ENCODE measurements at regions not wholly inside any gene's neighbourhood (a gene's known extent, or its start where the extent isn't known, plus 50 kb on each side); places are given as distances from the start of the nearest gene placed in this dataset.
"Not testable (repeated sequence)": the region's sequence is repeated elsewhere in the genome, so short reads cannot be mapped to it uniquely, and the experiment has no call there.

- Histone ChIP-seq H3K27ac (ENCODE audit: insufficient read depth in 1 of 2, low read depth in 1 of 2, low read length in 2 of 2, poor library complexity in 1 of 2, severe bottlenecking in 2 of 2) (no peak overlapping the region), H3K27me3 (replicated peaks in 2 of 5; ENCODE audit: control insufficient read depth in 4 of 5, insufficient read depth in 5 of 5, low read length in 4 of 5) (no peaks in the 10 kb centered on the region), H3K9me3 (ENCODE audit: control extremely low read depth in 1 of 5, control insufficient read depth in 4 of 5, insufficient read depth in 2 of 5, low read depth in 1 of 5, low read length in 4 of 5) (no peaks in the 10 kb centered on the region), H3K4me3 (ENCODE audit: control insufficient read depth in 1 of 7, extremely low read depth in 1 of 7, insufficient read depth in 4 of 7, low read depth in 2 of 7, low read length in 6 of 7) (no peak overlapping the region), H3K36me3 (ENCODE audit: control insufficient read depth in 4 of 4, insufficient read depth in 4 of 4, low read length in 3 of 4) (no peaks in the 10 kb centered on the region), H3K4me1 (ENCODE audit: control extremely low read depth in 1 of 4, control insufficient read depth in 4 of 4, insufficient read depth in 4 of 4, low read length in 3 of 4) (no peaks in the 10 kb centered on the region)
- 100% methylated on average over 1 of the region's 5 CpGs for WGBS (ENCODE audit: insufficient coverage)
- DNase-seq: no peak
- ChIA-PET POLR2A (no interaction called here), CTCF (no interaction called here)
Observed at GRCh38 chr6:68024570-68025269, 610.4 kb upstream of the ADGRB3 start.

- POLR2A ChIA-PET; H3K27me3 ChIP-seq (replicated peaks in 2 of 5; ENCODE audit: control insufficient read depth in 4 of 5, insufficient read depth in 5 of 5, low read length in 4 of 5); H3K27ac ChIP-seq (ENCODE audit: insufficient read depth in 1 of 2, low read depth in 1 of 2, low read length in 2 of 2, poor library complexity in 1 of 2, severe bottlenecking in 2 of 2); H3K36me3 ChIP-seq (ENCODE audit: control insufficient read depth in 4 of 4, insufficient read depth in 4 of 4, low read length in 3 of 4); H3K9me3 ChIP-seq (ENCODE audit: control extremely low read depth in 1 of 5, control insufficient read depth in 4 of 5, insufficient read depth in 2 of 5, low read depth in 1 of 5, low read length in 4 of 5); DNase-seq; H3K4me1 ChIP-seq (ENCODE audit: control extremely low read depth in 1 of 4, control insufficient read depth in 4 of 4, insufficient read depth in 4 of 4, low read length in 3 of 4); H3K4me3 ChIP-seq (ENCODE audit: control insufficient read depth in 1 of 7, extremely low read depth in 1 of 7, insufficient read depth in 4 of 7, low read depth in 2 of 7, low read length in 6 of 7); CTCF ChIA-PET: not testable (repeated sequence)
- WGBS (ENCODE audit: insufficient coverage): no CpG with 5 or more reads among the region's 1 CpG
Observed at GRCh38 chr6:68022968-68023367, 612.1 kb upstream of the ADGRB3 start.

GRCh38 chr6:68013780-68014515 is 621.1 kb upstream of the ADGRB3 start:
- ChIA-PET CTCF (no interaction called here), POLR2A (no interaction called here)
- Histone ChIP-seq H3K27me3 (replicated peaks in 2 of 5; ENCODE audit: control insufficient read depth in 4 of 5, insufficient read depth in 5 of 5, low read length in 4 of 5) (no peaks in the 10 kb centered on the region), H3K36me3 (ENCODE audit: control insufficient read depth in 4 of 4, insufficient read depth in 4 of 4, low read length in 3 of 4) (no peaks in the 10 kb centered on the region), H3K4me3 (ENCODE audit: control insufficient read depth in 1 of 7, extremely low read depth in 1 of 7, insufficient read depth in 4 of 7, low read depth in 2 of 7, low read length in 6 of 7) (no peak overlapping the region), H3K4me1 (ENCODE audit: control extremely low read depth in 1 of 4, control insufficient read depth in 4 of 4, insufficient read depth in 4 of 4, low read length in 3 of 4) (no peaks in the 10 kb centered on the region), H3K9me3 (ENCODE audit: control extremely low read depth in 1 of 5, control insufficient read depth in 4 of 5, insufficient read depth in 2 of 5, low read depth in 1 of 5, low read length in 4 of 5) (no peaks in the 10 kb centered on the region), H3K27ac (ENCODE audit: insufficient read depth in 1 of 2, low read depth in 1 of 2, low read length in 2 of 2, poor library complexity in 1 of 2, severe bottlenecking in 2 of 2) (no peak overlapping the region)
- DNase-seq: no peak
- 94% methylated on average over 2 of the region's 4 CpGs for WGBS (ENCODE audit: insufficient coverage)

- ChIA-PET CTCF (no interaction called here), POLR2A (no interaction called here)
- WGBS (ENCODE audit: insufficient coverage): no CpG with 5 or more reads among the region's 1 CpG
Observed at GRCh38 chr6:68012822-68013221, 622.3 kb upstream of the ADGRB3 start.

GRCh38 chr6:68010936-68011335 is 624.1 kb upstream of the ADGRB3 start:
- 90% methylated on average over 3 of the region's 4 CpGs for WGBS (ENCODE audit: insufficient coverage)

More at GRCh38 chr6:68012822-68013221, 622.3 kb upstream of the ADGRB3 start:
- Histone ChIP-seq H3K9me3 (ENCODE audit: control extremely low read depth in 1 of 5, control insufficient read depth in 4 of 5, insufficient read depth in 2 of 5, low read depth in 1 of 5, low read length in 4 of 5) (no peaks in the 10 kb centered on the region), H3K36me3 (ENCODE audit: control insufficient read depth in 4 of 4, insufficient read depth in 4 of 4, low read length in 3 of 4) (no peaks in the 10 kb centered on the region), H3K27ac (ENCODE audit: insufficient read depth in 1 of 2, low read depth in 1 of 2, low read length in 2 of 2, poor library complexity in 1 of 2, severe bottlenecking in 2 of 2) (no peak overlapping the region), H3K4me3 (ENCODE audit: control insufficient read depth in 1 of 7, extremely low read depth in 1 of 7, insufficient read depth in 4 of 7, low read depth in 2 of 7, low read length in 6 of 7) (no peak overlapping the region), H3K27me3 (replicated peaks in 2 of 5; ENCODE audit: control insufficient read depth in 4 of 5, insufficient read depth in 5 of 5, low read length in 4 of 5) (no peaks in the 10 kb centered on the region), H3K4me1 (ENCODE audit: control extremely low read depth in 1 of 4, control insufficient read depth in 4 of 4, insufficient read depth in 4 of 4, low read length in 3 of 4) (no peaks in the 10 kb centered on the region)
- no peak for DNase-seq

GRCh38 chr6:68008445-68008844 is 626.6 kb upstream of the ADGRB3 start:
- H3K4me1 ChIP-seq (ENCODE audit: control extremely low read depth in 1 of 4, control insufficient read depth in 4 of 4, insufficient read depth in 4 of 4, low read length in 3 of 4): no peaks in the 10 kb centered on the region
- DNase-seq: peak in 1 of 3 donors; percentile 0
- no peaks in the 10 kb centered on the region for H3K27me3 ChIP-seq (replicated peaks in 2 of 5; ENCODE audit: control insufficient read depth in 4 of 5, insufficient read depth in 5 of 5, low read length in 4 of 5)
- ChIA-PET POLR2A (no interaction called here), CTCF (no interaction called here)
- H3K36me3 ChIP-seq (ENCODE audit: control insufficient read depth in 4 of 4, insufficient read depth in 4 of 4, low read length in 3 of 4): no peaks in the 10 kb centered on the region
- no CpG with 5 or more reads among the region's 2 CpGs for WGBS (ENCODE audit: insufficient coverage)
- H3K27ac ChIP-seq (ENCODE audit: insufficient read depth in 1 of 2, low read depth in 1 of 2, low read length in 2 of 2, poor library complexity in 1 of 2, severe bottlenecking in 2 of 2): no peak overlapping the region
- no peak overlapping the region for H3K4me3 ChIP-seq (ENCODE audit: control insufficient read depth in 1 of 7, extremely low read depth in 1 of 7, insufficient read depth in 4 of 7, low read depth in 2 of 7, low read length in 6 of 7)
- no peaks in the 10 kb centered on the region for H3K9me3 ChIP-seq (ENCODE audit: control extremely low read depth in 1 of 5, control insufficient read depth in 4 of 5, insufficient read depth in 2 of 5, low read depth in 1 of 5, low read length in 4 of 5)

More at GRCh38 chr6:68010936-68011335, 624.1 kb upstream of the ADGRB3 start:
- Histone ChIP-seq H3K9me3 (ENCODE audit: control extremely low read depth in 1 of 5, control insufficient read depth in 4 of 5, insufficient read depth in 2 of 5, low read depth in 1 of 5, low read length in 4 of 5) (no peaks in the 10 kb centered on the region), H3K36me3 (ENCODE audit: control insufficient read depth in 4 of 4, insufficient read depth in 4 of 4, low read length in 3 of 4) (no peaks in the 10 kb centered on the region), H3K4me3 (ENCODE audit: control insufficient read depth in 1 of 7, extremely low read depth in 1 of 7, insufficient read depth in 4 of 7, low read depth in 2 of 7, low read length in 6 of 7) (no peak overlapping the region), H3K4me1 (ENCODE audit: control extremely low read depth in 1 of 4, control insufficient read depth in 4 of 4, insufficient read depth in 4 of 4, low read length in 3 of 4) (no peaks in the 10 kb centered on the region), H3K27ac (ENCODE audit: insufficient read depth in 1 of 2, low read depth in 1 of 2, low read length in 2 of 2, poor library complexity in 1 of 2, severe bottlenecking in 2 of 2) (no peak overlapping the region), H3K27me3 (replicated peaks in 2 of 5; ENCODE audit: control insufficient read depth in 4 of 5, insufficient read depth in 5 of 5, low read length in 4 of 5) (no peaks in the 10 kb centered on the region)
- CTCF ChIA-PET: no interaction called here
- POLR2A ChIA-PET: no interaction called here
- DNase-seq: no peak

- Histone ChIP-seq H3K27me3 (replicated peaks in 2 of 5; ENCODE audit: control insufficient read depth in 4 of 5, insufficient read depth in 5 of 5, low read length in 4 of 5) (no peaks in the 10 kb centered on the region), H3K36me3 (ENCODE audit: control insufficient read depth in 4 of 4, insufficient read depth in 4 of 4, low read length in 3 of 4) (no peaks in the 10 kb centered on the region), H3K9me3 (ENCODE audit: control extremely low read depth in 1 of 5, control insufficient read depth in 4 of 5, insufficient read depth in 2 of 5, low read depth in 1 of 5, low read length in 4 of 5) (no peaks in the 10 kb centered on the region), H3K4me3 (ENCODE audit: control insufficient read depth in 1 of 7, extremely low read depth in 1 of 7, insufficient read depth in 4 of 7, low read depth in 2 of 7, low read length in 6 of 7) (no peak overlapping the region), H3K4me1 (ENCODE audit: control extremely low read depth in 1 of 4, control insufficient read depth in 4 of 4, insufficient read depth in 4 of 4, low read length in 3 of 4) (no peaks in the 10 kb centered on the region), H3K27ac (ENCODE audit: insufficient read depth in 1 of 2, low read depth in 1 of 2, low read length in 2 of 2, poor library complexity in 1 of 2, severe bottlenecking in 2 of 2) (no peak overlapping the region)
- ChIA-PET POLR2A (no interaction called here), CTCF (no interaction called here)
- DNase-seq: no peak
Observed at GRCh38 chr6:68007717-68008116, 627.4 kb upstream of the ADGRB3 start.

Measured in common myeloid progenitor, CD34-positive (primary cell).